ENCODE measurements at regions not wholly inside any gene's neighbourhood (a gene's known extent, or its start where the extent isn't known, plus 50 kb on each side); places are given as distances from the start of the nearest gene placed in this dataset.

- DNase-seq (ENCODE audit: insufficient read length, low spot score), result no peak
- no peak for FAIRE-seq
- TF ChIP-seq POLR2A (IDR thresholded peaks at IDR 0.05; ENCODE audit: low read depth, low read length), result no peak
Observed at GRCh38 chr22:22743128-22743760, 98.8 kb downstream of the GGTLC2 start.

GRCh38 chr22:22744412-22745224 is 100.2 kb downstream of the GGTLC2 start:
- no peak for FAIRE-seq
- no peak for TF ChIP-seq POLR2A (IDR thresholded peaks at IDR 0.05; ENCODE audit: low read depth, low read length)
- no peak for DNase-seq (ENCODE audit: insufficient read length, low spot score)

DNA sequence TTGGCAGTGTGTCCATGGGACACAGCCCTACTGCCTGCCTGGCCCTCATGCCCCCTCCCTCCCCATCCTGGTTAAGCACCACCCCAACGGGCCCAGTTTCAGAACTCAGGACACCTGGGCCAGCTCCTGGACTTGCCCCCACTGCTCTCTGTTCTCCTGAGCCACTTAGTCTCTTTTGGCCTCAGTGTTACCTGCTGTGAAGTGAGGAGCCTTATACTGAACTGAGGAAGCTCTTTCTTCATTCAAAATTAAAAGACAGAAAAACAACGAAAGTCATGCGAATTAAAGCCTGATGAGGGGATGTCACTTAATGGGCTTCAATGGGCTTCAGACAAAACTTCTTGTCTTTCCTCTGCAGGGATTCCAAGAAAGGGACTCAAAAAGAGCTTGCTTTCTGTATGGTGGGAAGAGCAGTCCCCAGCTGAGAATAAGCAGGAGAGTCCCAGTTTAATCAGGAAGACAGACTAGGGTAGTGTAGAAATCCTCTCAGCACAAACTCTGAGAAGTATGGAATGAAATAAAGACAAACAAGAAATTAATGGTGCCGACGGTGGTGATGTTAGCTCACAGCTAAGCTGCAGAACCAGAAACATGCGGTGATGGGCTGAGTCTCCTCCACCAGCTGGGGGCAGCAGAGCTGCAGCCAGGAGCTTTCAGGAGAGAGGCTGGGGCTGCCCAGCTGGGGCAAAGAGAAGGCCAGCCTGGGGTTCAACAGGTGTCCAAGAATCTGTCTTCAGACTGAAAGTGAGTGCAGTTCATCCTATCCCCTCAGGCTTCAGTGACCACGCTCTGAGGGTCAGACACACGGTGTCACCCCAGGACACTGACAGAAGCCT is 101.0 kb downstream of the GGTLC2 start:
- TF ChIP-seq POLR2A (IDR thresholded peaks at IDR 0.05; ENCODE audit: low read depth, low read length), result no peak
- FAIRE-seq (no peak), DNase-seq (ENCODE audit: insufficient read length, low spot score) (peak; percentile 8)

DNA sequence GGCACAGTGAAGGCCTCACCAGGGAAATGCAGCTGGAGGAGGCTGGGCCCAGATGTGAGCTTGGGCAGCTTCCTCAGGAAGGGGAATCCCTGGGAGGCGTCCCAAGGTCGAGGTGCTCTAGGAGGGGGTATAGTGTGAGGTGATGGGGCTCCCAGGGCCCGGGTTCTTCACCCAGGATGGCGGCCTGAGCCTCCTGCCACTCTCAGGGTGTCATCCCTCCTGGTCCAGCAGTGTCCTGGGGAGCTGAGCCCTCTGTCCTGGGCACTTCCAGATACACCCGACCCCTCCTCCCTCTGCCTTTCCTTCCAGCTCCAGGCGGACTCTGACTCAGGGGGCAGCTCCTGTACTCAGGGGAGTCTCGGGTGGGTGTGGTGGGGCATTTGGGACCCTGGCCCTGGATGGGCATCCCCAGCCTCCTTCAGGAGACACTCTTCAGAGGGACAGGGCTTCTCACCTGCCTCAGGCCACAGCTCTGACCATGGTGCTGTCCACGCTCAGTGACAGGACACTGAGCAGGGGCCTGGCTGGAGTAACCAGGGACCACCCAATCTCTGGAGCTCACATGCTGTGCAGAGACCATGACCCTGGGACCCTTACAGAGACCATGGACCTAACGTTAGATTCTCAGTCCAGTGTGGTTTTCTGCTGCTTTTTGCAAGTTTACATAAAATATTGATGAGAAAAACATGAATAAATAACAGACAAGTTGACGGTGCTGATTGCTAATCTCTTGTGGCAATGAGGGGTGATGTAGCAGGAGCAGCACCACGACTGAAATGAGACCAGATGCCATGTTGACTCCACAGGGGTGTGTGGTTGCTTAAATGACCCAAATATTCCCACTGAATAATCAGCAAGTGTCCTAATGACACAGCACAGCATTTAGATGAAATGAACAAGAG is 101.9 kb downstream of the GGTLC2 start:
- FAIRE-seq (no peak), DNase-seq (ENCODE audit: insufficient read length, low spot score) (no peak)
- TF ChIP-seq POLR2A (IDR thresholded peaks at IDR 0.05; ENCODE audit: low read depth, low read length), result no peak

DNA sequence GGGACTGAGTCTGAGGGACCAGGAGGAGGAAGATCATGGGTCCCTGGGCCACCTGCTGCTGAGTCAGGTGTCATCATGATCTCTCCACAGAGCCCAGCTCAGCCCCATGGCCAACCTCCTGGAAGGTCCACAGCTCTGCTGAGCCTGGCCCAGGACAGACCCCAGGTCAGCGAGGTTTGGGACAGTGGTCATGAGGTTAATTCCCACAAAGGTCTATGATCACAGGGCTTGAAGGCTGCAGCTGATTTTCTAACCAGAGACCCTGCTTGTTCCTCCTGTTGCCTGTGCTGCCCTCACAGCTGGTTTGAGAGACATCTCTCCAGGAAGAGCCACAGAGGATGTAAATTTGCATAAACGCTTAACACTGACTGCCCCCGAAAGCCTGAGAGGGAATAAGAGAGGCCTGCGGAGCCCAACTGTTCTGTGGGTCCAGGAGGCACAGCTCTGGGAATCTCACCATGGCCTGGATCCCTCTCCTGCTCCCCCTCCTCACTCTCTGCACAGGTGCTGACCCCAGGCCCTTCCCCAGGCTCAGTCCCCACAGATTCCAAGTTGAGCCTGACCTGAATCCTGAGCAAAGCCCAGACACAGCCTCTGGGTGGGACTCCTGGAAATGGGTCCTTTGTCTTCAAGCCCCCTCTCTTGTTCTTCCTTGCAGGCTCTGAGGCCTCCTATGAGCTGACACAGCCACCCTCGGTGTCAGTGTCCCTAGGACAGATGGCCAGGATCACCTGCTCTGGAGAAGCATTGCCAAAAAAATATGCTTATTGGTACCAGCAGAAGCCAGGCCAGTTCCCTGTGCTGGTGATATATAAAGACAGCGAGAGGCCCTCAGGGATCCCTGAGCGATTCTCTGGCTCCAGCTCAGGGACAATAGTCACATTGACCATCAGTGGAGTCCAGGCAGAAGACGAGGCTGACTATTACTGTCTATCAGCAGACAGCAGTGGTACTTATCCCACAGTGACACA is 102.8 kb downstream of the GGTLC2 start:
- TF ChIP-seq POLR2A (IDR thresholded peaks at IDR 0.05; ENCODE audit: low read depth, low read length), result no peak
- DNase-seq (ENCODE audit: insufficient read length, low spot score), result no peak
- no peak for FAIRE-seq

DNA sequence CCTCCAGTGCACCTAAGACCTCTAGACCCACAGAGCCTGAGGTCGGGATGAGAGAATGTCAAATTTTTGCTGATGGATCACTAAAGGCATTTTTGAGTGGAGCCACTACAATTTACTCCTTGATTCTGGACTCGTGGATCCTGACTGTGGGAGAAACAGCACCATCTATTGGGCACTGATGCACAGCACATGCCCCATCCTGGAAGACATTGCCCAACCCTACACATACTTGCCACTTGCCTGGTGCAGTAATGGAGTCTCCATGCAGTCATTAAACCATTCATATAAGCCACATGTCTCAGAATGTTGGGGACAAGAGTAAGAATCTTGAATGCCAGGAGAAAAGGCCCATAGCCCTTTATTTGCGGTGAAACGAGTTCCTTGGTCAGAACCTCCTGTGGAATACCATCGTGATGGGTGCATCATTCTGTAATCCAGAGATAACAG is 103.9 kb downstream of the GGTLC2 start:
- peak; percentile 65 for FAIRE-seq
- TF ChIP-seq POLR2A (IDR thresholded peaks at IDR 0.05; ENCODE audit: low read depth, low read length), result no peak
- no peak for DNase-seq (ENCODE audit: insufficient read length, low spot score)

GRCh38 chr22:22748756-22749155 is 104.3 kb downstream of the GGTLC2 start:
- FAIRE-seq (no peak), DNase-seq (ENCODE audit: insufficient read length, low spot score) (no peak)
- TF ChIP-seq POLR2A (IDR thresholded peaks at IDR 0.05; ENCODE audit: low read depth, low read length), result no peak

- no peak for DNase-seq (ENCODE audit: insufficient read length, low spot score)
- no peak for FAIRE-seq
- TF ChIP-seq POLR2A (IDR thresholded peaks at IDR 0.05; ENCODE audit: low read depth, low read length), result no peak
Observed at GRCh38 chr22:22749167-22749758, 104.8 kb downstream of the GGTLC2 start.

DNA sequence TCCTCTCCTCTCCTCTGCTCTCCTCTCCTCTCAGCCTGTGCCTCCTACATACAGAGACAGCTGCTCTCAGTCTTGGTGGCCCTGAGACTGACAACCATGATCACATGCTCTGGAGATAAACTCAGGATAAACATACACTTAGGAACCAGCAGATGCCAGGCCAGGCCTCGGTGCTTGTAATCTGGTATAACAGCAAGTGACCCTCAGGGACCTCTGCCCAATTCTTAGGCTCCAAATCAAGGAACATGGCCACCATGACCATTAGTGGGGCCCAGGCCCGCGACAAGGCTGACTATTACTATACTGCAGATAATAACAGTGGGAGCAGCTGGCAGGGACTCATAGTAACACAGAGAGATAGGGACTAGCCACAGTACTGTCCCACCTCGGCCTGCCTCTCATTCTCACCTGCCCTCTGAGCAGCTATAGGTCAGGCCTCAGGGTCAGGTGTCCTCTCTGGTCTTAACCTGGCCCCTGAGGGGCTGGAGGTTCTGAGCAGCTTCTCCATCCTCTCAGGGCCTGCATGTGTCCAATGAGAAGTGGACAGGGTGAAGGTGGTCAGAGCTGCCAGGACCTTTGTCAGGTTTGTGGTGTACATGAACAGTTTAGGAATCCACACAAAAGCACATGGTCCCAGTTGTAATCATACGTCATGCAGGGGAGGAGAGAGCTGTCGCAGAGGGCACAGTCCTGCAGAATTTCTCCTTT is 106.1 kb downstream of the GGTLC2 start:
- FAIRE-seq (no peak), DNase-seq (ENCODE audit: insufficient read length, low spot score) (no peak)
- no peak for TF ChIP-seq POLR2A (IDR thresholded peaks at IDR 0.05; ENCODE audit: low read depth, low read length)

- TF ChIP-seq POLR2A (IDR thresholded peaks at IDR 0.05; ENCODE audit: low read depth, low read length), result no peak
- FAIRE-seq (no peak), DNase-seq (ENCODE audit: insufficient read length, low spot score) (no peak)
Observed at GRCh38 chr22:22751043-22751603, 106.7 kb downstream of the GGTLC2 start.

- no peak for TF ChIP-seq POLR2A (IDR thresholded peaks at IDR 0.05; ENCODE audit: low read depth, low read length)
- FAIRE-seq (no peak), DNase-seq (ENCODE audit: insufficient read length, low spot score) (no peak)
Observed at GRCh38 chr22:22752199-22752555, 107.8 kb downstream of the GGTLC2 start.
